ENCODE measurements at regions not wholly inside any gene's neighbourhood (a gene's known extent, or its start where the extent isn't known, plus 50 kb on each side); places are given as distances from the start of the nearest gene placed in this dataset.
"Not testable (repeated sequence)": the region's sequence is repeated elsewhere in the genome, so short reads cannot be mapped to it uniquely, and the experiment has no call there.

DNA sequence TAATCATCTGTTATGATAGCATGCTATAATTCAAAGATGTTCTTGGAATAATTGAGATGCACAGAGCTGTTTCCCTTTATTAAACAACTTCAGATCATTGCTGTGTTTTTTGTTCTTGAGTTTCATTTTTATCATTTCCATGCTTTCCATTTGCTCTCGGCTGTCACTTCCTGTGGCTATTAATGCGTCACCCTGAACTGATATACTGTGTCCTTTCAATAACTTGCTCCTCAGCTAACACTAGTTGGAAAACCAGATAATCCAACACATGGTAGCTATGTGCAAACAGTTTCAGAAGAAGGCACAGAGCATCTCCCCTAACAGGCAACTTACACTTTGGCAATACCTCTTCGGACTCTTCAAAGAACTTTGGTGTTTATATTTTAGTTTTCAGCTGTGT lies 376.0 kb downstream of the GBA3 start:
- no peak for DNase-seq

DNA sequence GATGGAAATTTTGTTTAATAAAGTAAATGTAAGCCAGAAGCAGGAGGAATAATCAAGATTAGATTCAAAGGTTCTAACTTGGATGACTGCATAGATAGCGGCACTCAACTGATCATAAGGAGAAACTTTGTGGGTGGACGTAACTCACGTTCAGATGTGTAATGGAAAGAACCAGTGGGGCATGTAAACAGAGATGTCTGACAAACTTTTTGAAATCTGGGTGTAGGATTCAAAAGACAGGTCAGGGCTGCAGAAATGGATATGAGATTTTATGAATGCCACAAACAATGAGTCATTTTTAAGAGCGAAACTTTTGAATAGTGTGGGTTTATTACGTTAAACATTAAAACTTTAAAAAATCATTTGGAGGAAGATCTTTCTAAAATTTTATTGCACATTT lies 375.6 kb downstream of the GBA3 start:
- no peak for DNase-seq

DNA sequence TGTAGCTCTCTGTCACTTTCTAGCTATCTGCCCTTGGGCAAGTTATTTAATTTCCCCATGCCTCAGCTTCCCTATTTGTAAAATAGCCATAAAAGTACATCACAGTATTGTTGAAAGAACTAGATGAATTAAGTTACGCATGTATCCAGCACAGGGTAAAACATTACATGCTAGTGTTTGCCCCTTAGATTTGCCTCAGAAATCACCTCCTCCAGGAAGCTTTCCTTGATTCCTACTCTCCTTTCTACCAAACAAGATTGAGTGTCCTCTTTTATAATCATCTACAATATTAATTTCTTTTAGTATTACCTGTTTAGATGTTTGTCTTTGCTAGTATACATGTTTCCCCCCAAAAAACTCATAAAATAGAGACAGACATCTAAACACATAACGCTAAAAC lies 369.5 kb downstream of the GBA3 start:
- no peak for DNase-seq

DNA sequence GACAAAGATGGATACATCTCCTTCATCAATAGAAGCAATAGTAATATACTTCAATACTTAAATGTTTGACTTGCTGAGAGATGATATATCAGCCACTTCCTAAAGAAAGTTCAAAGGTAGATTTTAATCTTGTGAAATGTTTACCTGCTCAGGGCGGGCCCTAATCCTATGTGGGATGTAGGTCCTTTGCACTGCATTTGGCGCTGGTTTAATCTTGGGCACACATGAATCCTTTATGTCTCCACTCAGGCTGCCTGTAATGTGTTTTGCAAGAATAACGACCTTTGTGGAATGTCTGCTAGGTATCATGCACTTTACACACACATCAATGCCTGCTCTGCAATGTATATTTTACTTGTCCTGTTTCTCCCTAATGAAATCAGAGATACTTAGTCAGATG lies 368.7 kb downstream of the GBA3 start:
- no peak for DNase-seq

DNA sequence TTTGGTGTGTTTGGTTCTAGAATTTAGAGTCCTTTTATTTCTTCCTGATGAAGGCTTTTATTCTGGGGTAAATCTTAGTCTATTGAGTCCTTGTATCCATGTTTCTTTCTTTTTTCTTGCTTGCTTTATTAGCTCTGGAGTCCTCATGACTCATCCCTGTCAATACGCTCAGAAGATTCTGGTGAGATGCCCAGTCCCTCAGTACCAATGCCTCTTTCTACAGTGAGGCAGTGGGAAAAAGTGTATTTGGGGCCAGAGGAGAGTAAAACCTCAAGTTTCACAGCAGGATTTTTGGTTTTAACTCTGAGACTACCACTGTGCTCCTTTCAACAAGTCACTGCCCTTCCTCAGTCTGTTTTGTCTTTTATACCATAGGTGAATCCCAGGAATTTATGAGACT lies 368.0 kb downstream of the GBA3 start:
- DNase-seq = no peak

DNA sequence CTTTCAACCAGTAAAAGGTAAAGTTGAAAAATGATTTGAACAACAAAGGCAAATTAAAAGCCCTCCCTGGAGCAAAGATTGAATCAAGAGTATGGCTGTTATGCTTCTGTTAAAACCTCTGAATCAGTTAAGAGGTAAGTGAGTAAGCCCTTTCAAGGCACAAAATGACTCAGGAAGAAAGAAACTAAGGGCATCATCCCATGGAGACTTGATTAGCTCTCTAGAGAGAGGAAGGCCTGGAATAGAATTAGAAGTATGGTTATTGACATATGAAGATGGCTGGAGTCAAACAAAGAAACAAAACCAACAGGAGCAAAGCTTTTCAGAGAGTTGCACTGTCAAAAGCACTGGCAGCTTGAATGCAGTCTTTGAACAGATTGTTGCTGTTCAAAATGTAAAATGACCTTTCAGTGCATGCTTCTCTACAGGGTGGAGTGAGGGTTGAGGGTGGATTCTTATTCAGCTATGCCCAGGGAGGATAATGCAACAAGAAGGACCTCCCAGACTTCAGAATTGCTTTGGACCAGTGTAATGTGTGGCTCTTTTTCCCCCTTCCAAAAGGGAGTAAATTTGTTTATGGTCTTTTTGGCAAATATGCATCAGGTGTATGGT lies 365.5 kb downstream of the GBA3 start:
- no peak for DNase-seq

DNA sequence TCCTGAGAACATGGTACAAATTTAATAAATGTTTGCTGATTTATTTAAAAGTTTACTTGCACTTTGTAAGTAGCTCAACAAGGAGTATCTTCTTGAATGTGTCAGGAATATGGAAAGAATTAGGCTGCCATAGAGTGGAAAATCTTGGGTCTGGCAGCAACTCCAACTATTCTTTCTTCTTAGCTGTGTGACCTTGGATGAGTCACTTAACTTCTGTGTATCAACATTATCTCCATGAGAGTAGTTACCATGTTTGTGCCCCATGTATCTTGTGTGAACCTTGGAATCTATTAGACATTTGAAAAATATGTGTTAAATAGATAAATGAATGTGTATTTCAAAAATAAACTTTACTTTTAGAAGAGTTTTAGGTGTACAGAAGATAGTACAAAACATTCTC lies 348.8 kb downstream of the GBA3 start:
- no peak for DNase-seq

DNA sequence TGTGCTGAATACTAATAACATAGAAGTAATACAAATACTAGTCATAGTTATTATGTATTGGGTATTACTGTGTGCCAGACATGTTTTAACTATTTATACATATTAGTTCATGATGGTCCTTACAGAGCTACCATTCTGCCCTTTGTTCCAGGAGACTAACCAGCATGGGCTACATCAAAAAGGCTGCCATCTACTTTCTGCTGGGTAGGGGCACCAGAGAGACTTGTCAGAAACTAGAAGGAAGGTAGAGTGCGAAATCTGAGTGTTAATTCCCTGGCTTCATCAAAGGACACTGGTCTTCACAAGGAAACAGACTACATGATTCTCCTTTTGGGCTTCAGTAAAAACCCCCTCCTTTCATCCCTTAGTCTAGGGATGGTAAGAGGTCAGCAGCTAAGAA lies 347.8 kb downstream of the GBA3 start:
- no peak for DNase-seq

DNA sequence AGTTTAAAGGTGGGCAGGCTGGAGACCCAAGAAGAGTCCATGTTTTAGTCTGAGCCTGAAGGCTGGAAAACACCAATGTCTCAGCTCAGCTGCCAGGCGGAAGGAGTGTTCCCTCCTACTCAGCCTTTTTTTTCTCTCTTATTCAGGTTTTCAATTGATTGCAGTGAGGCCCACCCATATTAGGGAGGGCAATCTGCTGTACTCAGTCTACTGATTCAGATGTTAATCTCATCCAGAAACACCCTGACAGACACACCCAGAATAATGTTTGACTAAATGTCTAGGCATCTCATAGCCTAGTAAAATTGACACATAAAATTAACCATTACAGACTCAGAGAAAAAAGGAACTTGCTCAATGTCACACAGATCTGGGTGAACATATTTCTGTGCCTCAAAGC lies 347.1 kb downstream of the GBA3 start:
- DNase-seq = no peak

DNA sequence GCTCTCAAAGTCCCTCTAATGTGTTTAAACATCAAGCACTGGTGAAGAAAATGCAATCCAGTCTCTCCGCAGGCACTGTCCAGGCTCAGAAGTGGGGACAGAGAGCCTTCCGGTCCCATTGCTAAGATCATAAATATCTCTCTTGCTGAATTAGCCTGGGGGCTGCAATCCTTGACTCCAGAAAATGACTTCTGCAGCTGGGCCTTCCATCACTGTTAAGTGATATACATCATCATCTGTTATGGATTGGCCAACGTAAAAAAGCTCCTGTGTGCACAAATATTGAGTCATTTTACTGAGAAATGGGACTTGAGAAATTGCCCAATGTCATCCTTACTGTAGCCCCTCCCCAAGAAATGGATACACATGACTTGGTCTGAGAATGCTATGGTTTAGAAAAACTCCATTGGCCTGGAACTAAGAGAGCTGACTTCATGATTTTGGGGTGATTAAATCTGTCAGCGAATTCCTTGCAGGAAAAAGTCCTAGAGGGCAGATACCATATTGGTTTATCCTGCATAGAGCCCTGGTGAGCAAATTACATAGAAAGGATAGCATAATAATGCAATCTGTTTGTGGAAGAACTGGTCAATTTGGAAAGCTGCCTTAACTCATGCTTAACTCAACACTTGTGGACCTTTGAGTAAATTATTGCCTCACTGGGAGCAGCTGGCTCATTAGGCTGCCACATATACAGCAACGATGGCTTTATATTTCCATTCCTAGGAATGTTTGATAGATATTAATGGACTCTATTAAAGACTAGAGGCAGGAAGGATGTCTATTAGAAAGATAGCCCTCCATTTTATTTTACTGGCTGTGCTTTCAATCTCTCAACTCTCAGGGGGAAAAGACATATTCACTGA lies 346.1 kb downstream of the GBA3 start:
- DNase-seq = no peak

DNA sequence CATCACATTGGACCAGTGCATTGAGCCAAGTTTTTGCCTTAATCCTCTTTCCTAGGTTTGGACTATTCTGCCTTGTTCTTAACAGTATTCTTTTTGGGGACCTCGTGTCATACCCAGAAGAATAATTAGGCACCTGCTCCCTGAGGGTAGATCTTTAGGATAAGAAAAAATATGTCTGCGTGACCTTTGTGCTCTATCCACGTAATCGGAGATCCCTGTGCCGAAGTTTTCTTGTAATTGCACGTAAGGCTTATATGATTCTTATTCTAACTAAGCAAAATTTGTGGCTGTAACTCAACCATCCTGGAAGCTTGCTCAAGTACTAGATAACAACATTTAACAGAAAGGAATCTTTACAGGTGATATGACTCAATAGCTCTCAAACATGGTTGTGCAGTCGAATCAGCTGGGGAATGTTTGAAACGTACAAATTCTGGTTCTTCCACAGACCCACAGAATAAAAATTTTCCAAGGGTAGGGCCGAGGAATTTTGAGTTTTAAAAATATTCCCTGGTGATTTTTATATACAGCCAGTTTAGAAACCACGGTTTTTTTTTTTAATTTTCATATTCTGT lies 344.3 kb downstream of the GBA3 start:
- DNase-seq = no peak

DNA sequence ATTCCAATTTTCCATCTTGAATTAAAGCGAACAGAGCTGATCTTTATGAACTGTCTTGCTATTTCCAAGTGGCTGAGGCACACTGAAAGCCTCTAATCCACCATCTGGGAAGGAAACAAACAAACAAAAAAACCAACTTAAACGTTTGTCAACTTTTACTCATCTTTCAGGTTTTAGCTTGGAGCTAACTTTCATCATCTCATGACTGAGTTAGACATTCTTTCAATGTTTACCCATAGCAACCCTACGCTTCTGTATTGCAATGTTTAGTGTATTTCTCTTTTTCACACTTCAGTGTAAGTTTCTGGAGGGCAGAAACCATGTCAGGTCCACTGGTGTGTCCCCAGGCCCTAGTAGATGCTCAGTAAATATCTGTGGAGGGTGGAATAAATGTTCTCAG lies 343.8 kb downstream of the GBA3 start:
- DNase-seq = no peak

DNA sequence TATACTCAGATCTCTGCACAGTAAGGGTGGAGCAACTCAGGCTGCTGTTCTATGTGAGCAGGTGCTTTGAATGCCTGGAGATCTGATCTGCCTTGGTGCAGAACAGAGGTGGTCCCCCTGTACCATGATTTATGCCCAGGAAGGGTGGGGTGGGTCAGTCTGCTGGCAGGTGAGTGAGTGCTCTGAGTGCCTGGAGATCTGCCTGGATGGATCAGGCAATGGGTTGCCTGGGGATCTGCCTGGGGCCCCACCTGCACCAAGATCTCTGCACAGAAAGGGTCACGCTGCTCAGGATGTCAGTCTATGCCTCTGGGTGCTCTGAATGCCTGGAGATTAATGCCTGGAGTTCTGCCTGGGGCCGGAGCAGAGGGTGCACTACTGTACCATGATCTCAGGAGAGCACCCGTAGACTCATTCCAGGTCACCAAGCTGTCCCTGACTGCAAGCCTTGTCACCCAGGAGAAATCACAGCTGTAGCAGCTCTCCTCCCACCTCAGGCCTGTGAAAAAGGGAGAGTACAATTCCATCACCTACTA lies 342.9 kb downstream of the GBA3 start:
- no peak for DNase-seq

DNA sequence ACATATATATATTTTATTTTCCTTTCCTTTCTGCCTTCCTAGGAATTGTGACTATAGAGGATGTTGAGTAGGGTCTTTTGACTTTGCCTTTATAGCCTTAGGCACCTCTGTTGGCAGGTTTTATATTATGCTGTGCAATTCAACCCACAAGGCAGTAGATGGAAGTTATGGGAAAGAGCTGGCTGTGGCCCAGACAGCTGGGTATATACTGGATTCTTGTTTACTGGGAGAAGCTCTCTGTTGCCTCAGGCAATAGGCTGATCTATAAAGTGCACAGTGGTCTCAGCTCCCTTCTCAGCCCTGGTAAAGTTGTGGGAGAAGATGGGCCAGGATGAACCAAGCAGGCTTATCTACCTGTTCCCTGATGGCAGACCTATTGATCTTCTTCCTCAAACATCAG lies 342.0 kb downstream of the GBA3 start:
- DNase-seq = no peak

DNA sequence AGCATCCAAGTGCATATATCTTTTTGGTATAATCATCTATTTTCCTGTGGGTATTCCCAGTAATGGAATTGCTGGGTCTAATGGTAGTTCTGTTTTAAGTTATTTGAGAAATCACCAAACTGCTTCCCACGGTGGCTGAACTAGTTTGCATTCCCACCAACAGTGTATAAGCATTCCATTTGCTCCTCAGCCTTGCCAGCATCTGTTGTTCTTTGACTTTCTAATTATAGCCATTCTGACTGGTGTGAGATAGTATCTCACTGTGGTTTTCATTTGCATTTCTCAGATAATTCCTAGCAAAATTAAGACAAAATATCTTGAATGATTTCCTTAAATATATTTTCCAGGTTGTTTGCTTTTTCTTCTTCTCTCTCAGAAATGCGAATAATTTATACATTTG lies 341.1 kb downstream of the GBA3 start:
- DNase-seq = no peak

DNA sequence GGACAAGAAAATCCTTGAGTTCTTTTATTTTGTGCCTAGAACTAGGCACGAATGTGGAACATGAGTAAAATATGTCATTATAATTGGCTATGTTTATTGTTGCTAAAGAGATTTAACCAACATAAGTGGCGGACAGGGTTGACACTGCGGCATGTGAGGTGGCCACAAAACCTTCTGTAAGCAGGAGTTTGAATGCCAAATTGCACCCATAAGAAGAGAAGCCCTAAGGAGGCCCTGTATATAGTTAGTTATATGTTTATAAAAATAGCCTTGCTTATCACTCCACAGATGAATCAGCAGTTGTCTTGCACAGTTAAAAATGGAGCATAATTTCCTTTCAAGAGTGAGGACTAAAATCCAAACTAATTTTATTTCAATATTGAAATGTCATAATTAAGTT lies 336.1 kb downstream of the GBA3 start:
- DNase-seq = no peak

DNA sequence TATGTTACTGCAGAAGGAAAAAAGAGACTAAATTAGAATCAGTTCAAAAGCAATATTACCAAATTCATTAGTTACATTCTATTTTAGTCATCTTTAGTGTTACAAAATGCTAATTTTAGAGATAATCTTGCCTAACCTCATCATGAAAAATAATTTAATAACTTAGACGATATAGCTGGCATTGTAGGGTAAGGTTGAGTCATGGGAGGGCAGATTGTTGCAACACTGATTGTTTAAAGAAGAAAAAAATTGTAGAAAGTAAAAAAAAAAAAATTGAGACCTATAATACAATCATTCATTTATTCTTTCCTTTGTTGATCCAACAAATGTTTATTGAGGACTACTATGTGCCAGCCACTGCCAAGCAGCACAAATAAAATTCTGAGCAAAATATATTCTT lies 330.9 kb downstream of the GBA3 start:
- no peak for DNase-seq

DNA sequence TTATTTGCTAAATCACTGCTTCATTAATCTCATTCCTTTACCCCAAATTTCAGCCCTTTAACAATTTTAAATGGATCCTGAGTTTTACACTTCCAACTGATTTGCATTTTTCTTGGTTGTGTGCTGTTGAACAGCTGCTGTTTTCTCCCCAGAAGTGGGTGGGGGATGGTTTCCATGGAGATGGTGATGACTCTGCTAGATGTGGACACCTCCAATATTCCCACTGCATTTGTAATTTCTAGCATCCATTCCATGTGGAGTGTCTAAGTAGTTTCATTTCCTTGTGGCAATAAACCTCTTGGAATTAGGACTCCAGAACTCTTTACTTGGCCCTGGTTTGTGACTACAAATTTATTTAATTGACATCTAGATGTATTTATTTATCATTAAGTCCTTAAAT lies 330.4 kb downstream of the GBA3 start:
- no peak for DNase-seq

DNA sequence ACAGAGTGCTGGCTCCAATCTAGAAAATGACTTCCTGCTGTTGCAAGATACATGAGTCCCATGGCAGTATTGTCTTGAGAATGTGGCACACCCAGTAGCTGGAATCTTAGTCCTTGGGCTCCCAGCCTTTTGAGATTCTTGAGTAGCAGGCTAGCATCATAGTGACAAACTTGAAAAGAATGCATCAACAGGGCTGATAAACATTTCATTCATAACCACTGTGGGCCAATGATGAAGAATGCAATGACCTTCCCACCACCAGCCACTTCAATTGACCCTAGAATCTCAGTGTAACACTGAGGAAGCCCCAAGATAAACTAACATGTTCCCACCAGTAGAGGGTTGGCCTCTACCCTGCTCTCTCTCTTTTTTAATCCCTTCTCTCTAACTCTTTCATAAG lies 329.3 kb downstream of the GBA3 start:
- no peak for DNase-seq

DNA sequence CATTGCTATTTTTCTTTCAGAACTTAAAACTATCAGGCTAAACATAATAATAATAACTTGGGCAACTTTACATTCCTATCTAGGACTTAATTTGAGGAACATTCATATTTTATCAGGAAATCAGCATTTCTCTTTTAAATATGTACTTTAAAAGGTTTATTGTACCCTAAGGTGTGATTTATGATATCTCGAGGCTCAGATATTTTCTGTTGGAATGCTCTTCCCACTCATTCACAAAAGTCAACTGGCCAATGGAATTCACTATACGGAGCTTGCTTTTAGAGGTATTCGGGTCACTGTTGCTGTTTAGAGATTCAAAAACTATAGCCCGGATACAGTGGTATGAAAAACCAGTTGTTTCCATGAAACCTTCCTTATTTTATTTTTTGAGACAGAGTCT lies 328.3 kb downstream of the GBA3 start:
- no peak for DNase-seq

DNA sequence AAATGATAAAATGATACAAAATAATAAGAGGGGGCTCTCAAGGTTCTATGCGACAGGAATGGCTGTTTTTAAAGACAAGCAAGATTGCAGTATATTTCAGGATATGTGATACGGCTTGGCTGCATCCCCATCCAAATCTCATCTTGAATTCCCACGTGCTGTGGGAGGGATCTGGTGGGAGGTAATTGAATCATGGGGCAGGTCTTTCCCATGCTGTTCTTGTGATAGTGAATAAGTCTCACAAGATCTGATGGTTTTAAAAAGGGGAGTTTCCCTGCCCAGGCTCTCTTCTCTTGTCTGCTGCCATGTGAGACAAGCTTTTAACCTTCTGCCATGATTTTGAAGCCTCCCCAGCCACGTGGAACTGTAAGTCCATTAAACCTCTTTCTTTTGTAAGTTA lies 327.7 kb downstream of the GBA3 start:
- not testable (repeated sequence) for DNase-seq

DNA sequence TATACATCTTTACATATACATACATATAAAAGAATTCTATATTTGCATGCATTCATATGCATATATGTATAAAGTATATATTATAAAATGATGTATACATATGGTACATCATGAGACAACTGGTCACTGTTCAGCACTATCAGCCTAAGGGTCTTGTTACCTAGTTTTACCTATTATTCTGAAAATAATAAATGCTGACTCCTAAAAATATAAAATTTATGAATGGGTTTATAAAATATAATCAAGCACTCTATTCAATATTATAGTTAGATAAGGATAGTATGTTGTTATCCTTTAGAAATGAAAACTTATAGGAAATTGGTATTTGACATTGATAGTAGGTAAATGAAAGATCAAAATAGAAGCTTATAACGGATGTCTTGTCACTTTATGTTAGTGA lies 324.2 kb downstream of the GBA3 start:
- DNase-seq = no peak

DNA sequence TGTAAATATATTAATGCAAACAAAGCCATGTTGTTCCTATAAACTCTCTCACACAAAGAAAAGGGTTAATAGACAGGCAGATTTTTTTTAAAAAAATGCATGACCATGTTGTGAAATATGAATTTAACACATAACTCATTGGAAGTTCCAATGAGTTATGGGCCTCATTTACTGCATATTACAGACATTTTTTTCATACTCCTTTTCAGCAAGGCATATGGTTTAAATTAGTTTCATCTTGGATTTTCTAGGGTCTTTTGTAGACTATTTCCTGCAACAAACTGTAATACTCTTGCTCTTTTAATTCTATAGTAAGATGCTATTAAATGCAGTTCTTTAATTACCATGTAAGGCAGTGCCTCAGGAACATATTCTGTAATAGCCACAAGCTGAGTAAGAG lies 323.1 kb downstream of the GBA3 start:
- DNase-seq = no peak

DNA sequence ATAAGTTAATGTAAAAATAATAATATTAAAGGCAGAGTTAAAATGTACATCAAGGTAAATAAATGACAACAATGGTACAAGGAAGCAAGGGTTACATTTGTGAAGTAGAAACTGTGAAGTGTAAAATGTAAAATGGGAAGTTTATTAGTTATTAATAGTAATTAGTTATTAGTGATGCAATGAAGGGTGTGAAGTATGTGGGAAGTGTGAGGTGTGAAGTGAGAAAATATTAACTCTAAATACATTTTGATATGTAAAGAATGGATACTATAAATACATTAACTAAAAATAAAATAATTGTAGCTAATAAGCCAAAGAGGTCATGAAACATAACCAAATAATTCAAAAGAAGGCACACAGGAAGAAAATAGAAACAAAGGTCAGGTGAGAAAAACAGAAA lies 316.4 kb downstream of the GBA3 start:
- DNase-seq = no peak
